Activated T-helper 1 cell treated with anti-CD3 and anti-CD28 coated beads, Interleukin-12 subunit alpha, Interleukin-12 subunit beta, Interleukin-2, Interleukin-4 antibody, amounts not matched to agents 30 ng/mL and 10 ng/mL and 1 ng/mL, durations not matched to agents 14 hours and 24 hours and 36 hours (primary cell): ENCODE measurements at regions not wholly inside any gene's neighbourhood (a gene's known extent, or its start where the extent isn't known, plus 50 kb on each side); places are given as distances from the start of the nearest gene placed in this dataset.
"Not testable (repeated sequence)": the region's sequence is repeated elsewhere in the genome, so short reads cannot be mapped to it uniquely, and the experiment has no call there.

Source experiments
- DNase-seq: peaks from one replicate; pipeline ENCODE4 v3.0.0; 2021; ENCODE audit warnings: low spot score
- H3K27ac Mint-ChIP-seq: one replicate; pipeline ENCODE4 v1.8.0; 2021; ENCODE audit warnings: mild to moderate bottlenecking, mixed read lengths
- H3K27me3 Mint-ChIP-seq: one replicate; pipeline ENCODE4 v1.8.0; 2022; ENCODE audit warnings: mild to moderate bottlenecking, moderate library complexity, mixed read lengths; ENCODE audit not compliant: insufficient read depth
- H3K36me3 Mint-ChIP-seq: one replicate; pipeline ENCODE4 v1.8.0; 2021; ENCODE audit warnings: low read depth, mixed read lengths
- H3K4me1 Mint-ChIP-seq: one replicate; pipeline ENCODE4 v1.8.0; 2021; ENCODE audit warnings: low read depth, mixed read lengths
- H3K4me3 Mint-ChIP-seq: one replicate; pipeline ENCODE4 v1.8.0; 2021; ENCODE audit warnings: mild to moderate bottlenecking, moderate library complexity, mixed read lengths
- H3K9me3 Mint-ChIP-seq: one replicate; pipeline ENCODE4 v1.8.0; 2021; ENCODE audit warnings: mixed read lengths
- intact Hi-C: fragments of 100-400 bp; cut with micrococcal nuclease; formaldehyde crosslinking; loops from one replicate; pipeline ENCODE4 v1.15.1; 2024

GRCh38 chr5:143645356-143645755 is 166.6 kb upstream of the HMHB1 start:
- Mint-ChIP-seq H3K9me3 (peaks cover 3% of the 10 kb centered on the region), H3K36me3 (peaks cover 2% of the 10 kb centered on the region), H3K4me3 (no peak overlapping the region), H3K27me3 (no peaks in the 10 kb centered on the region), H3K27ac (no peak overlapping the region), H3K4me1 (no peaks in the 10 kb centered on the region)
- intact Hi-C loops, result no loop called here
- DNase-seq, result no peak

GRCh38 chr5:143644727-143645126 is 167.2 kb upstream of the HMHB1 start:
- no peaks in the 10 kb centered on the region for H3K4me1 Mint-ChIP-seq
- no peak overlapping the region for H3K27ac Mint-ChIP-seq
- no peak overlapping the region for H3K4me3 Mint-ChIP-seq
- no peaks in the 10 kb centered on the region for H3K27me3 Mint-ChIP-seq
- DNase-seq, result no peak
- intact Hi-C loops, result no loop called here
- no peaks in the 10 kb centered on the region for H3K36me3 Mint-ChIP-seq
- no peaks in the 10 kb centered on the region for H3K9me3 Mint-ChIP-seq

GRCh38 chr5:143642791-143643190 is 169.2 kb upstream of the HMHB1 start:
- Mint-ChIP-seq H3K27ac (no peak overlapping the region), H3K27me3 (no peaks in the 10 kb centered on the region), H3K4me1 (no peaks in the 10 kb centered on the region), H3K9me3 (no peaks in the 10 kb centered on the region), H3K36me3 (no peaks in the 10 kb centered on the region), H3K4me3 (no peak overlapping the region)
- intact Hi-C loops, result no loop called here
- no peak for DNase-seq

GRCh38 chr5:143641549-143642355 is 170.2 kb upstream of the HMHB1 start:
- Mint-ChIP-seq H3K4me3 (no peak overlapping the region), H3K36me3 (no peaks in the 10 kb centered on the region), H3K27ac (no peak overlapping the region), H3K9me3 (no peaks in the 10 kb centered on the region), H3K4me1 (no peaks in the 10 kb centered on the region), H3K27me3 (no peaks in the 10 kb centered on the region)
- intact Hi-C loops, result no loop called here
- no peak for DNase-seq

GRCh38 chr5:143638654-143639053 is 173.3 kb upstream of the HMHB1 start:
- Mint-ChIP-seq H3K36me3 (no peaks in the 10 kb centered on the region), H3K27ac (no peak overlapping the region), H3K9me3 (no peaks in the 10 kb centered on the region), H3K27me3 (no peaks in the 10 kb centered on the region), H3K4me3 (no peak overlapping the region), H3K4me1 (no peaks in the 10 kb centered on the region)
- no peak for DNase-seq
- intact Hi-C loops, result no loop called here

GRCh38 chr5:143636931-143637528 is 174.9 kb upstream of the HMHB1 start:
- DNase-seq, result no peak
- peaks cover 2% of the 10 kb centered on the region for H3K27me3 Mint-ChIP-seq
- H3K27ac Mint-ChIP-seq, result no peak overlapping the region
- no peaks in the 10 kb centered on the region for H3K36me3 Mint-ChIP-seq
- H3K4me3 Mint-ChIP-seq, result no peak overlapping the region
- intact Hi-C loops, result no loop called here
- no peaks in the 10 kb centered on the region for H3K9me3 Mint-ChIP-seq
- no peaks in the 10 kb centered on the region for H3K4me1 Mint-ChIP-seq

- no peaks in the 10 kb centered on the region for H3K36me3 Mint-ChIP-seq
- H3K27me3 Mint-ChIP-seq, result peaks cover 2% of the 10 kb centered on the region
- intact Hi-C loops, result no loop called here
- no peak overlapping the region for H3K4me3 Mint-ChIP-seq
- no peak for DNase-seq
- H3K9me3 Mint-ChIP-seq, result no peaks in the 10 kb centered on the region
- no peak overlapping the region for H3K27ac Mint-ChIP-seq
- no peaks in the 10 kb centered on the region for H3K4me1 Mint-ChIP-seq
Measured at GRCh38 chr5:143635888-143636287, 176.1 kb upstream of the HMHB1 start.

GRCh38 chr5:143635146-143635752 is 176.7 kb upstream of the HMHB1 start:
- peaks cover 4% of the 10 kb centered on the region for H3K4me1 Mint-ChIP-seq
- H3K27me3 Mint-ChIP-seq, result peaks cover 2% of the 10 kb centered on the region
- intact Hi-C loops, result no loop called here
- H3K27ac Mint-ChIP-seq, result no peak overlapping the region
- H3K4me3 Mint-ChIP-seq, result no peak overlapping the region
- DNase-seq, result no peak
- no peaks in the 10 kb centered on the region for H3K36me3 Mint-ChIP-seq
- no peaks in the 10 kb centered on the region for H3K9me3 Mint-ChIP-seq

- intact Hi-C loops, result no loop called here
- peaks cover 9% of the 10 kb centered on the region for H3K4me1 Mint-ChIP-seq
- peaks cover 2% of the 10 kb centered on the region for H3K27me3 Mint-ChIP-seq
Measured at GRCh38 chr5:143634689-143635088, 177.3 kb upstream of the HMHB1 start.

GRCh38 chr5:143629871-143630659 is 181.9 kb upstream of the HMHB1 start:
- Mint-ChIP-seq H3K27me3 (peaks cover 2% of the 10 kb centered on the region), H3K9me3 (peaks cover 8% of the 10 kb centered on the region), H3K4me1 (peaks cover 12% of the 10 kb centered on the region), H3K27ac (no peak overlapping the region), H3K36me3 (peaks cover 1% of the 10 kb centered on the region), H3K4me3 (no peak overlapping the region)
- intact Hi-C loops, result no loop called here
- no peak for DNase-seq

More at GRCh38 chr5:143634689-143635088, 177.3 kb upstream of the HMHB1 start:
- Mint-ChIP-seq H3K36me3 (no peaks in the 10 kb centered on the region), H3K27ac (no peak overlapping the region), H3K9me3 (no peaks in the 10 kb centered on the region), H3K4me3 (no peak overlapping the region)
- DNase-seq, result no peak

- H3K27ac Mint-ChIP-seq, H3K27me3 Mint-ChIP-seq, H3K4me1 Mint-ChIP-seq, H3K9me3 Mint-ChIP-seq, intact Hi-C loops, H3K4me3 Mint-ChIP-seq, H3K36me3 Mint-ChIP-seq, DNase-seq: not testable (repeated sequence)
Measured at GRCh38 chr5:143625048-143625447, 186.9 kb upstream of the HMHB1 start.

GRCh38 chr5:143624465-143624864 is 187.5 kb upstream of the HMHB1 start:
- intact Hi-C loops, result no loop called here
- no peak overlapping the region for H3K27ac Mint-ChIP-seq
- peaks cover 1% of the 10 kb centered on the region for H3K36me3 Mint-ChIP-seq
- peaks cover under 1% of the 10 kb centered on the region for H3K4me1 Mint-ChIP-seq
- no peak overlapping the region for H3K4me3 Mint-ChIP-seq
- H3K27me3 Mint-ChIP-seq, result peaks cover 2% of the 10 kb centered on the region
- H3K9me3 Mint-ChIP-seq, result peaks cover 8% of the 10 kb centered on the region
- no peak for DNase-seq

- intact Hi-C loops, result no loop called here
- Mint-ChIP-seq H3K27ac (no peak overlapping the region), H3K4me3 (no peak overlapping the region), H3K27me3 (peaks cover 3% of the 10 kb centered on the region), H3K9me3 (no peaks in the 10 kb centered on the region), H3K4me1 (peaks cover 5% of the 10 kb centered on the region), H3K36me3 (peaks cover 1% of the 10 kb centered on the region)
- no peak for DNase-seq
Measured at GRCh38 chr5:143619040-143619439, 192.9 kb upstream of the HMHB1 start.
